PC-9 (cell line): ENCODE measurements at regions not wholly inside any gene's neighbourhood (a gene's known extent, or its start where the extent isn't known, plus 50 kb on each side); places are given as distances from the start of the nearest gene placed in this dataset.

Experiments
- CTCF ChIP-seq: fragments of 200-600 bp; sonication (generic); conservative IDR thresholded peaks from 2 replicates; pipeline ENCODE4 v1.6.1; 2017; ENCODE audit warnings: mixed run types, antibody characterized with exemption, mild to moderate bottlenecking, moderate library complexity
- EZH2 ChIP-seq: fragments of 200-600 bp; sonication (generic); IDR thresholded peaks from 2 replicates; pipeline ENCODE4 v1.8.0; 2017; ENCODE audit warnings: antibody characterized with exemption, low read depth

- TF ChIP-seq EZH2 (no peak), CTCF (no peak)
These were observed 248.0 kb upstream of the THBS1 start for GRCh38 chr15:39332846-39333245.
